ENCODE measurements at regions not wholly inside any gene's neighbourhood (a gene's known extent, or its start where the extent isn't known, plus 50 kb on each side); places are given as distances from the start of the nearest gene placed in this dataset.

DNA sequence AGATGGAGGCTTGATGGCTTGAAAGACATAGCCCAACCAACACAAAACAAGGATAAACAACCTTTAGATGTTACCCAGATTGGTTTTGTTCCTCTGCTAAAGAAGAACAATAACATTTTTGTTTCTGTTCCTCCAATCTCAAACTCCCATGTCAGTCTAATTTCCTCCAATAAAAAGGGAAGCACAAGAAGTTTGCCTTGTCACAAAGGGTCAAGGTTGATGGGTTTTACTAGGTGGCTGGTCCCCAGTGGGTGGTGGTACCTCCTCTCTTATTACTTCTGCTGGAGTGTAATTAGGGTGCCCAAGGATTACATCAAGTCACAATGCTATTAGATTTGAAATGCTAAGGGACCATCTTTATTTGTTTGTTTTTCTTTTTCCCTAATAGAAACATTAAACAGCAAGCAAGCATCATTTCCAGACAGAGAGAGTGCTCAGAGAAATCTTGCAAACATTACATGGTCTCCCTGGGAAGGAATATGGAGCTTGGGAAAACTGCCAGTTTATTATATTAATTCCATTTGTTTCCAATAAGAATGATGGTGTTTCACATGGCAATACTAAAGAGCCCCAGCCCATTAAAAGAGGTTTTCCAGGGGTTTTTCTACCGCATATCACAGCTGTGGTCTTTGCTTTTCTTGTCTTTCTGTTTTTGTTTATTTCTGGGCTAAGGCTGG is 78.3 kb upstream of the AOAH start:
- Histone ChIP-seq H3K27me3 (no peaks in the 10 kb centered on the region), H3K4me1 (no peaks in the 10 kb centered on the region), H3K9ac (ENCODE audit: low read depth in 2 of 2, low read length in 2 of 2) (no peak overlapping the region), H3K4me3 (no peak overlapping the region), H3K27ac (no peak overlapping the region), H3K36me3 (no peaks in the 10 kb centered on the region), H3K9me3 (no peaks in the 10 kb centered on the region)
- intact Hi-C loops (cut with DNase I) = no loop called here
- TF ChIP-seq, protein P1, sequence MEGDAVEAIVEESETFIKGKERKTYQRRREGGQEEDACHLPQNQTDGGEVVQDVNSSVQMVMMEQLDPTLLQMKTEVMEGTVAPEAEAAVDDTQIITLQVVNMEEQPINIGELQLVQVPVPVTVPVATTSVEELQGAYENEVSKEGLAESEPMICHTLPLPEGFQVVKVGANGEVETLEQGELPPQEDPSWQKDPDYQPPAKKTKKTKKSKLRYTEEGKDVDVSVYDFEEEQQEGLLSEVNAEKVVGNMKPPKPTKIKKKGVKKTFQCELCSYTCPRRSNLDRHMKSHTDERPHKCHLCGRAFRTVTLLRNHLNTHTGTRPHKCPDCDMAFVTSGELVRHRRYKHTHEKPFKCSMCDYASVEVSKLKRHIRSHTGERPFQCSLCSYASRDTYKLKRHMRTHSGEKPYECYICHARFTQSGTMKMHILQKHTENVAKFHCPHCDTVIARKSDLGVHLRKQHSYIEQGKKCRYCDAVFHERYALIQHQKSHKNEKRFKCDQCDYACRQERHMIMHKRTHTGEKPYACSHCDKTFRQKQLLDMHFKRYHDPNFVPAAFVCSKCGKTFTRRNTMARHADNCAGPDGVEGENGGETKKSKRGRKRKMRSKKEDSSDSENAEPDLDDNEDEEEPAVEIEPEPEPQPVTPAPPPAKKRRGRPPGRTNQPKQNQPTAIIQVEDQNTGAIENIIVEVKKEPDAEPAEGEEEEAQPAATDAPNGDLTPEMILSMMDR (IDR thresholded peaks at IDR 0.05) = no peak
- no peak for DNase-seq

DNA sequence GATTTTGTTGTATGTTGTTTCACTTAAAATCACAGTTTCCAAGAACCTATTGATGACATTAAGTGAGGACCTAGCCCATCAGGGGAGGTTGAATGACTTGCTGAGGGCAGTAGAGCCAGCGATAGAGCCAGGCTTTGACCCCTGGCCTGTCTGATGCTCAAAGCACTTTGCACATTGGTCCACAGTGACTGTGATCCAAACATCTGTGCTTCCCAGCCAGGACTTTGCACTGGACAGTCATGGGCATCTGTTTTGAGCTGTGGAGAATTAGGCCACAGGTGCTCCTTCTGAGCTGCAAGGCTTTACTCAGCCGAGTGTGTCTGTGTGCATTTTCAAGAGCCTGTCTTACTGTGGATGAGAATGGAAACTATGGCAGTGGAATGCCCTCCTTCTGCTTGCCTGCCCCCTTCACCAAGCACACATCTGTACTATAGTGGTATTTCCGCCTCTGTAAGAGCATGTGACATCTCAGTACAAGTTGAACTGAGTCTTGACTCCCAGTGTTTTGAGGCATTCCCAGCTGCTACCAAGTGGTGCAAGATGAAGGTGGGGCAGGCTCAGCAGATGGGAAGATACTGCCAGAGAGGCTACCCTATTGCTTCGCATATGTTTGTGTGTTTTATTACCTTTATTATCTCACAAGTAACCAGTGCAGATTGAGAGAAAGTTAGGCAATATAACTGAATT is 72.7 kb upstream of the AOAH start:
- TF ChIP-seq, protein P1 (IDR thresholded peaks at IDR 0.05) = no peak
- Histone ChIP-seq H3K9ac (ENCODE audit: low read depth in 2 of 2, low read length in 2 of 2) (no peak overlapping the region), H3K27me3 (no peaks in the 10 kb centered on the region), H3K4me3 (no peak overlapping the region), H3K4me1 (no peaks in the 10 kb centered on the region), H3K9me3 (no peaks in the 10 kb centered on the region), H3K36me3 (no peaks in the 10 kb centered on the region), H3K27ac (no peak overlapping the region)
- DNase-seq = peak; percentile 37
- intact Hi-C loops (cut with DNase I) = no loop called here

GRCh38 chr7:36795451-36796021 is 71.2 kb upstream of the AOAH start:
- Histone ChIP-seq H3K9ac (ENCODE audit: low read depth in 2 of 2, low read length in 2 of 2) (no peak overlapping the region), H3K36me3 (no peaks in the 10 kb centered on the region), H3K27me3 (no peaks in the 10 kb centered on the region), H3K27ac (peak overlapping the region; percentile 40), H3K4me1 (no peaks in the 10 kb centered on the region), H3K4me3 (no peak overlapping the region), H3K9me3 (no peaks in the 10 kb centered on the region)
- intact Hi-C loops (cut with DNase I) = no loop called here
- DNase-seq = no peak
- TF ChIP-seq, protein P1 (IDR thresholded peaks at IDR 0.05) = no peak

GRCh38 chr7:36794689-36795088 is 70.4 kb upstream of the AOAH start:
- no peaks in the 10 kb centered on the region for H3K36me3 ChIP-seq
- H3K9me3 ChIP-seq = no peaks in the 10 kb centered on the region
- H3K4me3 ChIP-seq = no peak overlapping the region
- no peak for DNase-seq
- H3K27me3 ChIP-seq = no peaks in the 10 kb centered on the region
- H3K4me1 ChIP-seq = no peaks in the 10 kb centered on the region
- TF ChIP-seq, protein P1 (IDR thresholded peaks at IDR 0.05) = no peak
- intact Hi-C loops (cut with DNase I) = no loop called here
- peak overlapping the region; percentile 40 for H3K27ac ChIP-seq
- no peak overlapping the region for H3K9ac ChIP-seq (ENCODE audit: low read depth in 2 of 2, low read length in 2 of 2)

GRCh38 chr7:36792421-36792820 is 68.1 kb upstream of the AOAH start:
- no peaks in the 10 kb centered on the region for H3K27me3 ChIP-seq

More at GRCh38 chr7:36792421-36792820, 68.1 kb upstream of the AOAH start:
- intact Hi-C loops (cut with DNase I) = no loop called here
- Histone ChIP-seq H3K9ac (ENCODE audit: low read depth in 2 of 2, low read length in 2 of 2) (no peak overlapping the region), H3K9me3 (no peaks in the 10 kb centered on the region), H3K27ac (no peak overlapping the region), H3K4me1 (no peaks in the 10 kb centered on the region), H3K36me3 (no peaks in the 10 kb centered on the region), H3K4me3 (no peak overlapping the region)
- DNase-seq = no peak
- TF ChIP-seq, protein P1 (IDR thresholded peaks at IDR 0.05) = no peak
